NCI-H82 (cell line): ENCODE measurements at regions not wholly inside any gene's neighbourhood (a gene's known extent, or its start where the extent isn't known, plus 50 kb on each side); places are given as distances from the start of the nearest gene placed in this dataset.

ENCODE experiments used
- DNase-seq: peaks from one replicate; lab custom pipeline; 2025; lab: John Stamatoyannopoulos, UW

DNA sequence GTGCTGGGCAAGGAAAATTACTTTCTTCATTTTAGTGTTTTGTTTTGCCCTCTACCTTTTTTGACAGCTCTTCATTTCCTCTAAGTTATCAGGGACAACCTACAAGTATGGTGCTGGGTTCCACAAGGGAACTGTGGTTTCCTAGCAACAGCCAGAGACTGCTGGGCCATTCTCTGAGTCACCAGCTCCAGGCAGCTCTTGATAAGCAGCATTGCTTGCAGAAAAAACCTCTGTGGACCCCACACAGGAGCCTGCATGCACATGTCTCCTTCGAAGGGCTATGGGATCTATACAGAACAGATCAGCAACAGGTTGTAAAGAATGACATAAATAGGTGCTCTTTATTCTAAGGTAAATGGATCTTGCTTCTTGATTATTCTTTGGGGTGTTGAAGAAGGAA is 81.0 kb upstream of the CCDC196 start:
- DNase-seq, result no peak

DNA sequence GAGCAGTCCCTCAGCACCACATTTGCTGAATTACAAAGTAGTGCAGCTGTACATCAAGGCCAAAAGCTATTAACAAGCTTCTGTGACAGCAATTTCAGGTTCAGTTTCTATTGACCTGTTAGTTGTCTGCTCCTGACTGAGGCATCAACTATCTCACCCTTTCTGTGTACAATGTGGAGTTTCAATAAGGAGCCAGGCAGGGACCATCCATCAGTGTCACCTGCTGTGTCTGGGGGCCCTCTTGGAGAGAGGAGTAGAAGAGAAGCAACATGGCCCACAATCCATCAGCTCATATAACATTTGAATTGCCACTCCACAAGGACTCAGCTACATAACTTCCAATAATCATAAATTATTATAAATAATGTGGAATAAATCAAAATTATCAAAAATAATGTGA is 72.3 kb upstream of the CCDC196 start:
- no peak for DNase-seq

DNA sequence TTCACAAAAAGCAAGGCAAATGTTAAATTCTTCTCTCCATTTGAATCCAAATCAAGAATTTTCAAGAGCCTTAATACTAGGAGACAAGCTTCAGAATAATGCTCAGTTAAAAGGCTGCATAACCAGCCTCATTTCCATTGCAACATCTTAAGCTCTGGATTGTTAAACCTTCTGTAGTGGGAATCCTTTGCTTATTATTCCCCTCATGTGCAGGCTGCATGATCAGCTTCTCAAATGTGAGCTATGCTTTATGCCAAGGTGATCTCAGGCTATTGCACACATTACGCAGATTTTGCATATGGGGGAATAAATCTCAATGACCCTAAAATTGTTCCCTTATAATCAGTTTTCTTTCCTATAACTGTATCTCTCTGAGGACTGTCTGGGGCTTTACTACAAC is 71.7 kb upstream of the CCDC196 start:
- no peak for DNase-seq

DNA sequence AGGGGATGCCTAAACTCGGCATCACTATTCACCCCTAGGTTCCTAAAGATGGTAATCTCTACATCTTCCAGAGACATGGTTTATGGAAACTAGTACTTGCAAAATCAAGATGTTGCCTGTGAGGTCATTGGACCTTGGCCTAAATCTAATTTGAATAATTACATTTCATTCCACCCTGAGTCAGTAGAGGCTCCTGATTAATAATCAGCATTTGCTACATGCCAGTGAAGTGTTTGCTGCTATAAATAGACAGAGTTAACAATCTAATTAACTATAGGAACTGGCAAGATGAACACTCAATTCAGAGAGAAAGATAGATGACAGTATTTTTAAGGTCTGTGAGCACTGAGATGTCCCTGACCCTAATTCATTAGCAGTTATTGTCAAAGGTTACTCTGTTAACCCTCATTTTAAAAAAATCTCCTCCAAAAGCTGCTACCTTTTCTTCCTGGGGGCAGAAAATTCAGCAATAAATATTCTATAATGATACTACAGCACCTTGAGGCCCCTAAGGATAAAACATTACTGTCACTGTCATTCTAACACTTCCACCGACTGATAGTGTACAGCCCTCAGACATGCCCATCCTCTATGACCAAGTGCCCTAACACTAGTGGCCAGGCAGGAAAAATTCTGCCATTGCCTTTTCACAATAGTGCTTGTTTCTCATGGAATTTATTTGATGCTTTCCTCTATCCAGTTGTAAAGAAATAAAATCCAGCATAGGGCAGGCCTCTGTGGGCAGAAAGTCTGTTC is 65.7 kb upstream of the CCDC196 start:
- no peak for DNase-seq

DNA sequence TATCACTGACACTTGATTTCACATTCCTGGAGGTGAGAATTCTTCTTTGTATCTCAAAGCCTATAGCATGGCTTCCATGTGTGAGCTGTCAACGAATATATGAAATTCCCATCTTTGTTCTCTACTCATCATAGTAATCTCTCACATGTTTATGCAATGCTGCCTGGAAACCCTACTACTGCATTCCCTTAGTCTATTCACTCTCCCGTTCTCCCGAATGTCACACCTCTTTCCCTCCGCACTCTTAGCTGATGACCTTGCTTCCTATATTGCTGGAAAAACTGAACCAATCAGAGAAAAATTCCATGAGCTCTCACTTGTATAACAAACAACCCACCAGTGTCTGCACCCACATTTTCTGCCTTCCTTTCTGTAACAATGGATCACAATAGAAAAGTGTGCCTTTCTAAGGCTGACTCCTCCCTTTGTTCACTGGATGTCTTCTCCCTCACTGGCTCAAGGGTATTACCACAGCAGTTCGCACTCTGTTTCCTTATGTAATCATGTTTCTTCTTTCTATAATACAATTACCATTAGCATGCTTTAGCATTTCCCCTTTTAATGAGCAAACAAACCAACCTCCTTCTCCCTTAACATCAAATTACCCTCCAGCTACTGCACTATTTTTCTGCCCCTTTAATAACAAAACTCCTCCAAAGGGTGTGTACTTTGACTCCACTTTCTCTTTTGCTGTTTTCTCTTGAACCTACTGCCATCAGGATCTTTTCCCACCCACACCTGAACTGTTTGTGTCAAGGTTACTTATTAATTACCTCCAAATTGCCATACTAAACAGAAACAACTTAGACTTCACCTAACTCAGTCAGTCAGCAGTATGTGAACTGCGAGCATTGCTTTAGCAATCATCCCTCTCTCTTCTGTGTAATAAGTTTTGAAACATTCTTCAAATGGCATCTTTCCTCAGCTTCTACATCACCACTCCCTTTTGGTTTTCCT is 63.9 kb upstream of the CCDC196 start:
- no peak for DNase-seq

DNA sequence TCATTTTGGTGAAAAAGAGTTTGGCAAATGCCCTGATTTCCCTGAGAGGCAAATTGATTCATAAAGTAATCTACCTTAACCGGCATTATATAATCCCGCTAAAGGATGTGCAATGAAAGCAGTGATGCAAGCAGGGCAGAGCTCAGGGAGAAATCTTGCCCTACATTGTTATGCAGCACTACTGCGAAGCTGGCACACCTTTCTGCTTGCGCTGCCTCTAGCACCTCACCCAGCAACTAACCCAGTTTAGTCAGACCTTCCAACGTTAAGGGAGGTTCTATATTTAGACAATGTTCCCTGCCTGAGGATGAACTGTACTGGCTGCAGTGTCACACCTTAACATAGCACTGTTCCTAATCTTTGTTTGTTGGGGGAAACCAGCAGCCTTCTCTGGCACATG is 60.8 kb upstream of the CCDC196 start:
- DNase-seq, result no peak

DNA sequence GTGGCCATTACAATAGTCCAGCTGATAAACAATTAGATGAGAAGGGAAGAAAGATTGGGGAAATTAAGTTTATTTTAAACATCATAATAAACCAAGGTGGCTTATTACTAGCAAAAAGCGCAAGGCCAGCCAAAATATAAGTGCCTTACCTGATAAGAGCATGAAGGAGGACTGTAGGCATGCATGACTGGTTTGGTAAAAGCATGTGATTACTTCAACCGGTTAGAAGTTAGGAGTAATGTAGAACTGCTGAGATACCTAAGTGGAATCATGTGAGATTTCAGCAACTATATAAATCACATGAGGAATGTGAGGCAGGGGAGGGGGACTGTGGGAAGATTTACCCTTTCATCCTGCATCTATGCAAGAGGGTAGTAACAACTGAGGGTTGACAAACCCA is 59.7 kb upstream of the CCDC196 start:
- DNase-seq, result no peak

DNA sequence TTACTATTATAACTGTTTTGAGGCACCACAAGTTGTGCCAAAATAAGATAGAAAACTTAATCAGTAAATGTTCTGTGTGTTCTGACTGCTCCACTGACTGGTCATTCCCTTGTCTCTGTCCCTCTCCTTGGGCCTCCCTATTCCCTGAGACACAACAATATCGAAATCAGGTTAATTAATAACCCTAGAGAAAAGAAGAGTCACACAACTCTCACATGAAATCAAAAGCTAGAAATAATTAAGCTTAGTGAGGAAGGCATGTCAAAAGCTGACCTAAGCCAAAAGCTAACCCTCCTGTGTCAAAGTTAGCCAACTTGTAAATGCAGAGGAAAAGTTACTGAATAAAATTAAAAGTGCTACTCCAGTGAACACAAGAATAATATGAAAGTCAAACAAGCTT is 53.8 kb upstream of the CCDC196 start:
- DNase-seq, result no peak

DNA sequence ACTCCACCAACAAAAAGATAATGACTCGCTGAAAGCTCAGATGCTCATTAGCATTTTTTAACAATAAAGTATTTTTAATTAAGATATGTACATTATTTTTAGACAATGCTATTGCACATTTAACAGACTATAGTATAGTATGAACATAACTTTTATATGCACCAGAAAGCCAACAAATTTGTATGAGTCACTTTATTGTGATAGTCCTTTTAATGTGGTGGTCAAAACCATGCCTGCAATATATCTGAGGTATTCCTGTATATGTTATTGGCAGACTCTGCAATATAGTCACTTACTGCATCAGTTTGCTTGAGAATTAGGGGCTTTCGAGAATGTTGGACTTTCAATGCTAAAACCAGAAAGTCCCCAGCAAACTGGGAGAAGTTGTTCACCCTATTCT is 51.7 kb upstream of the CCDC196 start:
- DNase-seq, result no peak

DNA sequence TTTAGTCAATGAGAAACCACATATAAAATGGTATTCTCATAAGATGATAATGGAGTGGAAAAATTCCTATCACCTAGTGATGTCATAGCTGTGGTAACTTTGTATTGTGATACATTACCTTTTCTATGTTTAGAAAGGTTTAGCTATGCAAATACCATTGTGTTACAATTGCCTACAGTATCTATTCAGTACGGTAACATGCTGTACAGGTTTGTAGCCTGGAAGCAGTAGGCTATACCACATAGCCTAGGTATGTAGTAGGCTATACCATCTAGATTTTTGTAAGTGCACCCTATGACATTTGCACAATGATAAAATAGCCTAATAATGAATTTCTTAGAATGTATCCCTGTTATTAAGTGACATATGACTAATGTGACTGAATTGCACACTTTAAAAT is 50.5 kb upstream of the CCDC196 start:
- no peak for DNase-seq
